ENCODE measurements at regions not wholly inside any gene's neighbourhood (a gene's known extent, or its start where the extent isn't known, plus 50 kb on each side); places are given as distances from the start of the nearest gene placed in this dataset.

DNA sequence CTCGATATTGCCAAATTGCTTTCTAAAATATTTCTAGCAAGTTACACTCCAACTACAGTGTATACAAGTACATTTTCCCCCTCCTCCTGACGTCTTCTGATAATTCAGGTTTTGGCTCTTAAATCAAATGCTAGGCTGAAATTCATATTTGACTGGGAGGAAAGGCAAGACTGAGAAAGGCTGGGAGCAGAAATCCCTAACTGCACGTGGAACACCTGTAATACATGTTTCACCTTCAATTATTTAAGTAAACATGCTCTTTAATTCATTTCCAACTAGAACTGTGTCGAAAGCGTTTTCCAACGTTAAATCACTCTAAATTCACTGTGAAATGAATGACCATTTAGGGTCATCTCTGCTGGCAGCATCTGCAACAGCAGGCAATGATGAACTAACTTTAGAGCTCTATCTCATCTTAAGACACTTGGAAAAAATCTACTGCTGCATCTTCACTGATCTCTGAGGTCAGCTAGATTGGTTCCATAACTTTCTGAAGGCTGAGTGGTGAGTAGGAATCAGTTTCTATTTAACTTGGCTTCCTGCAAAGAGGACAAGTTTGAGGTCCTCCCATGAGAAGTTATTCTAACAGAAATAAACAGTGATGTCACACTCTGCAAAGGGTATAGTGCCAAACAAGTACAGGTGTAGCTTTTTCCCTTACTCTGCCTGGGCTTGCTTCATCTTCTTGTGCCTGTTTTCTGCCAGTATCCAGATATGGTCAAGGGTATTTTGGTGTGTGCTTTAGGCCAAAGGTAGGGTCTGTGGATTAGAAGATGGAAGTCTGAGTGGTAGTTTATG, 144.3 kb upstream of the PAK3 start:
- TF ChIP-seq EZH2 (IDR thresholded peaks at IDR 0.05) (no peak), POLR2AphosphoS5 (IDR thresholded peaks at IDR 0.05; ENCODE audit: borderline replicate concordance, low read depth, low read length) (no peak), FOXP2 (optimal IDR thresholded peaks at IDR 0.05; ENCODE audit: control extremely low read depth, extremely low read length, insufficient read depth) (no peak)

Measured in SK-N-MC (cell line).